HCT116 (cell line): ENCODE measurements at regions not wholly inside any gene's neighbourhood (a gene's known extent, or its start where the extent isn't known, plus 50 kb on each side); places are given as distances from the start of the nearest gene placed in this dataset.

ENCODE experiments used
- ATAC-seq: fragments of 200-7000 bp; cut with Tn5 transposase; 2 replicates; pipeline ENCODE4 v1.9.1; 2020; ENCODE audit warnings: mild to moderate bottlenecking, moderate library complexity
- BruUV-seq: library from RNA; stranded (reverse); fragments of 400-500 nt; replicated peaks from 2 replicates; lab custom pipeline; 2021; lab: Mats Ljungman, UMichigan
- CTCF ChIA-PET: fragments of 300-600 bp; sonication (Branson Sonifier 250); formaldehyde crosslinking; loops from one replicate; lab custom pipeline; 2021; ENCODE audit warnings: antibody characterized with exemption; lab: Charles Lee
- POLR2A ChIA-PET: fragments of 300-600, 350-600 bp; sonication (Branson Sonifier 250); formaldehyde crosslinking; loops from one replicate; lab custom pipeline; 2021; ENCODE audit warnings: antibody characterized with exemption; lab: Charles Lee
- RAD21 ChIA-PET, 2 experiments: fragments of 300-600 bp; sonication (Branson Sonifier 250); formaldehyde crosslinking; loops; one replicate each; lab custom pipeline; 2023; ENCODE audit warnings: low total read pairs in 2 of 2; ENCODE audit not compliant: uncharacterized antibody in 2 of 2, unreplicated experiment in 2 of 2, low non-redundant PET in 1 of 2; lab: Charles Lee
- DNase-seq: peaks from one replicate; pipeline ENCODE4 v3.0.0-alpha.2; 2010; ENCODE audit warnings: low read depth, low spot score
- H2AFZ ChIP-seq: fragments of 200-600 bp; shearing (Covaris generic), sonication (generic); 2 replicates; pipeline ENCODE4 v1.6.1; 2017; ENCODE audit warnings: low read depth, mixed run types, mixed read lengths, antibody characterized with exemption, low read length; ENCODE audit not compliant: poor library complexity, severe bottlenecking
- H3K27ac ChIP-seq: 2 replicates; pipeline ENCODE4 v1.5.1; 2012; ENCODE audit warnings: low read depth, low read length
- H3K27me3 ChIP-seq: fragments of 200-600 bp; sonication (generic); 2 replicates; pipeline ENCODE4 v1.6.1; 2016; ENCODE audit warnings: mixed run types, low read length, mixed read lengths; ENCODE audit not compliant: insufficient read depth
- H3K36me3 ChIP-seq, 2 experiments: fragments of 200-500 bp in 1 of 2; fragments of 200-600 bp in 1 of 2; sonication (Bioruptor generic) in 1 of 2; sonication (generic) in 1 of 2; 2 replicates each; pipeline versions ENCODE4 v1.5.1 to v1.6.1; 2014 to 2016; ENCODE audit warnings: low read length in 2 of 2, inconsistent platforms in 1 of 2, mixed read lengths in 1 of 2, mixed run types in 1 of 2; ENCODE audit not compliant: insufficient read depth in 2 of 2, control insufficient read depth in 1 of 2
- H3K4me1 ChIP-seq, 2 experiments: fragments of 200-600 bp in 1 of 2; sonication (generic) in 1 of 2; 2 replicates each; pipeline versions ENCODE4 v1.5.1 to v1.6.1; 2012 to 2017; ENCODE audit warnings: low read length in 2 of 2, inconsistent platforms in 1 of 2, mild to moderate bottlenecking in 1 of 2, mixed read lengths in 1 of 2, mixed run types in 1 of 2, moderate library complexity in 1 of 2; ENCODE audit not compliant: insufficient read depth in 2 of 2, control insufficient read depth in 1 of 2
- H3K4me2 ChIP-seq: fragments of 200-600 bp; sonication (generic); 2 replicates; pipeline ENCODE4 v1.6.1; 2017; ENCODE audit warnings: mixed run types, low read length, mixed read lengths
- H3K4me3 ChIP-seq, 2 experiments: fragments of 200-600 bp in 1 of 2; sonication (generic) in 1 of 2; replicated peaks in 1 of 2; 2 replicates each; pipeline ENCODE4 v1.5.1; 2011 to 2016; ENCODE audit warnings: low read length in 2 of 2, control low read depth in 1 of 2, low read depth in 1 of 2, mild to moderate bottlenecking in 1 of 2, mixed read lengths in 1 of 2, mixed run types in 1 of 2
- H3K79me2 ChIP-seq: fragments of 200-600 bp; sonication (generic); 2 replicates; pipeline ENCODE4 v1.6.1; 2017; ENCODE audit warnings: mild to moderate bottlenecking, mixed run types, low read length, moderate library complexity, mixed read lengths; ENCODE audit not compliant: insufficient read depth
- H3K9ac ChIP-seq: fragments of 200-600 bp; sonication (generic); 2 replicates; pipeline ENCODE4 v1.6.1; 2016; ENCODE audit warnings: low read length, mixed read lengths
- H3K9me2 ChIP-seq: fragments of 200-600 bp; sonication (generic), shearing (Covaris generic); 2 replicates; pipeline ENCODE4 v1.6.1; 2017; ENCODE audit warnings: mixed run types, mild to moderate bottlenecking, moderate library complexity; ENCODE audit not compliant: insufficient read depth
- H3K9me3 ChIP-seq, 2 experiments: fragments of 200-500 bp in 1 of 2; fragments of 200-600 bp in 1 of 2; sonication (Bioruptor generic) in 1 of 2; sonication (generic) in 1 of 2; 2 replicates each; pipeline ENCODE4 v1.6.1; 2014 to 2017; ENCODE audit warnings: low read length in 2 of 2, mixed read lengths in 2 of 2, inconsistent platforms in 1 of 2, low read depth in 1 of 2, mild to moderate bottlenecking in 1 of 2, mixed run types in 1 of 2, moderate library complexity in 1 of 2; ENCODE audit not compliant: control insufficient read depth in 1 of 2, insufficient read depth in 1 of 2
- H4K20me1 ChIP-seq: fragments of 200-600 bp; sonication (generic), shearing (Covaris generic); 2 replicates; pipeline ENCODE4 v1.6.1; 2017; ENCODE audit warnings: mixed run types, mild to moderate bottlenecking, moderate library complexity; ENCODE audit not compliant: insufficient read depth
- CBX3 ChIP-seq: IDR thresholded peaks from 2 replicates; pipeline ENCODE4 v1.6.1; 2012; ENCODE audit warnings: low read depth
- ELF1 ChIP-seq: IDR thresholded peaks from 2 replicates; pipeline ENCODE4 v1.6.1; 2012; ENCODE audit warnings: low read depth, borderline replicate concordance
- EZH2phosphoT487 ChIP-seq: fragments of 200-600 bp; IDR thresholded peaks from 2 replicates; pipeline ENCODE4 v1.6.1; 2018; ENCODE audit warnings: antibody characterized with exemption, borderline replicate concordance
- RAD21 ChIP-seq: IDR thresholded peaks from 2 replicates; pipeline ENCODE4 v1.6.1; 2012; ENCODE audit warnings: low read depth, mild to moderate bottlenecking
- SIN3A ChIP-seq: IDR thresholded peaks from 2 replicates; pipeline ENCODE4 v1.6.1; 2012; ENCODE audit warnings: low read depth
- SRF ChIP-seq: IDR thresholded peaks from 2 replicates; pipeline ENCODE4 v1.6.1; 2012; ENCODE audit warnings: low read depth
- ZNF274 ChIP-seq: fragments of 200-500 bp; sonication (Bioruptor generic); IDR thresholded peaks from 2 replicates; pipeline ENCODE4 v1.6.1; 2014; ENCODE audit warnings: mild to moderate bottlenecking, low read depth, low read length, inconsistent platforms
- intact Hi-C: fragments of 100-400 bp; cut with micrococcal nuclease; formaldehyde crosslinking; loops from 2 replicates; pipeline ENCODE4 v1.10.0; 2022
- TF ChIP-seq, protein P1 (sequence below), 3 experiments: fragments of 200-600 bp in 1 of 3; sonication (generic) in 1 of 3; IDR thresholded peaks in 2 of 3; conservative IDR thresholded peaks in 1 of 3; 2 replicates each; pipeline ENCODE4 v1.5.1; 2012 to 2017; ENCODE audit warnings: low read depth in 2 of 3, low read length in 2 of 3, antibody characterized with exemption in 1 of 3, borderline replicate concordance in 1 of 3, control low read depth in 1 of 3, mild to moderate bottlenecking in 1 of 3, mixed read lengths in 1 of 3, mixed run types in 1 of 3, moderate library complexity in 1 of 3; ENCODE audit not compliant: insufficient read depth in 1 of 3
- TF ChIP-seq, protein P2 (sequence below): IDR thresholded peaks from 2 replicates; pipeline ENCODE4 v1.6.1; 2012
- TF ChIP-seq, protein P3 (sequence below): IDR thresholded peaks from 2 replicates; pipeline ENCODE4 v1.6.1; 2012; ENCODE audit warnings: low read depth

DNA sequence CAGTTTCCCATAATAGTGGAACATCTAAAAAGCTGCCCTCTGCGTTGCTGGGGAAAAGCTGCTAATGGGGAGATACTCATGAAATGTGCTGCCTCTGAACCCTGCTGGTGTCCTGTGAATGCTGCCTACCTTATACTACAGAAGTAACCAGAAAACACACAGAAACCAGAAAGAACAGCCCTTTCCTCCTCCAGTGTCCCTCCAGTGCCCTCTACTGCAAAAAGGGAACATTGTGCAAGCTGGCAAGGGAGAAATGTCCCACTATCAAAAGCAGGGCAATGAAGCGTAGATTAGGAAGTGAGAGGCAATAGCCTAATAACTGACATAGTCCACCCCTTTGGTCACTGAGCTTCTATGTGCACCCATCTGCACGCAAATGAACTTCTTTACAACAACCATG is 162.7 kb upstream of the ETAA1 start:
- no peak for TF ChIP-seq SIN3A
- TF ChIP-seq, protein P1, sequence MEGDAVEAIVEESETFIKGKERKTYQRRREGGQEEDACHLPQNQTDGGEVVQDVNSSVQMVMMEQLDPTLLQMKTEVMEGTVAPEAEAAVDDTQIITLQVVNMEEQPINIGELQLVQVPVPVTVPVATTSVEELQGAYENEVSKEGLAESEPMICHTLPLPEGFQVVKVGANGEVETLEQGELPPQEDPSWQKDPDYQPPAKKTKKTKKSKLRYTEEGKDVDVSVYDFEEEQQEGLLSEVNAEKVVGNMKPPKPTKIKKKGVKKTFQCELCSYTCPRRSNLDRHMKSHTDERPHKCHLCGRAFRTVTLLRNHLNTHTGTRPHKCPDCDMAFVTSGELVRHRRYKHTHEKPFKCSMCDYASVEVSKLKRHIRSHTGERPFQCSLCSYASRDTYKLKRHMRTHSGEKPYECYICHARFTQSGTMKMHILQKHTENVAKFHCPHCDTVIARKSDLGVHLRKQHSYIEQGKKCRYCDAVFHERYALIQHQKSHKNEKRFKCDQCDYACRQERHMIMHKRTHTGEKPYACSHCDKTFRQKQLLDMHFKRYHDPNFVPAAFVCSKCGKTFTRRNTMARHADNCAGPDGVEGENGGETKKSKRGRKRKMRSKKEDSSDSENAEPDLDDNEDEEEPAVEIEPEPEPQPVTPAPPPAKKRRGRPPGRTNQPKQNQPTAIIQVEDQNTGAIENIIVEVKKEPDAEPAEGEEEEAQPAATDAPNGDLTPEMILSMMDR (IDR thresholded peaks at IDR 0.05 in 2 of 3, conservative IDR thresholded peaks at IDR 0.05 in 1 of 3; ENCODE audit: borderline replicate concordance in 1 of 3, insufficient read depth in 1 of 3, low read depth in 2 of 3, low read length in 2 of 3), result peak in 2 of 3 experiments; percentile 15 to 27; a peak in 3 of 6 replicates
- TF ChIP-seq ELF1, result no peak
- TF ChIP-seq RAD21, result peak; percentile 25; the same call in 1 of the 2 replicates
- TF ChIP-seq, protein P2, sequence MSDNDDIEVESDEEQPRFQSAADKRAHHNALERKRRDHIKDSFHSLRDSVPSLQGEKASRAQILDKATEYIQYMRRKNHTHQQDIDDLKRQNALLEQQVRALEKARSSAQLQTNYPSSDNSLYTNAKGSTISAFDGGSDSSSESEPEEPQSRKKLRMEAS, result no peak
- TF ChIP-seq SRF, result no peak
- no peak for TF ChIP-seq CBX3
- TF ChIP-seq EZH2phosphoT487, result no peak
- no peak for TF ChIP-seq ZNF274
- TF ChIP-seq, protein P3, sequence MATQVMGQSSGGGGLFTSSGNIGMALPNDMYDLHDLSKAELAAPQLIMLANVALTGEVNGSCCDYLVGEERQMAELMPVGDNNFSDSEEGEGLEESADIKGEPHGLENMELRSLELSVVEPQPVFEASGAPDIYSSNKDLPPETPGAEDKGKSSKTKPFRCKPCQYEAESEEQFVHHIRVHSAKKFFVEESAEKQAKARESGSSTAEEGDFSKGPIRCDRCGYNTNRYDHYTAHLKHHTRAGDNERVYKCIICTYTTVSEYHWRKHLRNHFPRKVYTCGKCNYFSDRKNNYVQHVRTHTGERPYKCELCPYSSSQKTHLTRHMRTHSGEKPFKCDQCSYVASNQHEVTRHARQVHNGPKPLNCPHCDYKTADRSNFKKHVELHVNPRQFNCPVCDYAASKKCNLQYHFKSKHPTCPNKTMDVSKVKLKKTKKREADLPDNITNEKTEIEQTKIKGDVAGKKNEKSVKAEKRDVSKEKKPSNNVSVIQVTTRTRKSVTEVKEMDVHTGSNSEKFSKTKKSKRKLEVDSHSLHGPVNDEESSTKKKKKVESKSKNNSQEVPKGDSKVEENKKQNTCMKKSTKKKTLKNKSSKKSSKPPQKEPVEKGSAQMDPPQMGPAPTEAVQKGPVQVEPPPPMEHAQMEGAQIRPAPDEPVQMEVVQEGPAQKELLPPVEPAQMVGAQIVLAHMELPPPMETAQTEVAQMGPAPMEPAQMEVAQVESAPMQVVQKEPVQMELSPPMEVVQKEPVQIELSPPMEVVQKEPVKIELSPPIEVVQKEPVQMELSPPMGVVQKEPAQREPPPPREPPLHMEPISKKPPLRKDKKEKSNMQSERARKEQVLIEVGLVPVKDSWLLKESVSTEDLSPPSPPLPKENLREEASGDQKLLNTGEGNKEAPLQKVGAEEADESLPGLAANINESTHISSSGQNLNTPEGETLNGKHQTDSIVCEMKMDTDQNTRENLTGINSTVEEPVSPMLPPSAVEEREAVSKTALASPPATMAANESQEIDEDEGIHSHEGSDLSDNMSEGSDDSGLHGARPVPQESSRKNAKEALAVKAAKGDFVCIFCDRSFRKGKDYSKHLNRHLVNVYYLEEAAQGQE, result no peak
- TF ChIP-seq, all 23 proteins: peak for 2
- no peaks in the 10 kb centered on the region for H3K79me2 ChIP-seq
- intact Hi-C loops, result no loop called here
- H3K4me1 ChIP-seq, result no peaks in the 10 kb centered on the region
- no peaks in the 10 kb centered on the region for H3K36me3 ChIP-seq
- ATAC-seq (peak; percentile 38; the same call in 1 of the 2 replicates), DNase-seq (no peak)
- H3K27ac ChIP-seq, result no peak overlapping the region
- H3K9ac ChIP-seq, result no peak overlapping the region
- H3K9me2 ChIP-seq, result no peaks in the 10 kb centered on the region
- H3K4me2 ChIP-seq, result no peak overlapping the region
- POLR2A ChIA-PET, result no interaction called here
- H3K4me3 ChIP-seq, result no peak overlapping the region
- H2AFZ ChIP-seq, result no peak overlapping the region
- no TSS peak for BruUV-seq
- RAD21 ChIA-PET, result no interaction called here
- H3K27me3 ChIP-seq, result no peaks in the 10 kb centered on the region; the same call in 1 of the 2 replicates
- CTCF ChIA-PET, result no interaction called here
- H4K20me1 ChIP-seq, result no peaks in the 10 kb centered on the region
- H3K9me3 ChIP-seq, result no peaks in the 10 kb centered on the region
